AG04449 (cell line): ENCODE measurements at regions not wholly inside any gene's neighbourhood (a gene's known extent, or its start where the extent isn't known, plus 50 kb on each side); places are given as distances from the start of the nearest gene placed in this dataset.

Experiments used
- CTCF ChIA-PET: fragments of 350-600 bp; formaldehyde crosslinking; extraction: SDS; loops from one replicate; lab custom pipeline; 2021; ENCODE audit warnings: antibody characterized with exemption; lab: Yijun Ruan, JAX
- POLR2A ChIA-PET: fragments of 400-600, 350-600 bp; formaldehyde crosslinking; extraction: SDS; loops from one replicate; lab custom pipeline; 2020; ENCODE audit warnings: antibody characterized with exemption, inconsistent platforms; lab: Yijun Ruan, JAX
- DNase-seq: peaks from one replicate; pipeline ENCODE4 v3.0.0-alpha.2; 2010; ENCODE audit warnings: low read depth, low spot score
- H3K4me3 ChIP-seq: 2 replicates; pipeline ENCODE4 v1.5.1; 2011; ENCODE audit warnings: low read depth, mild to moderate bottlenecking, control low read depth, low read length
- CTCF ChIP-seq: IDR thresholded peaks from one replicate; pipeline ENCODE4 v1.5.1; 2011; ENCODE audit warnings: mild to moderate bottlenecking, moderate library complexity, low read length, control low read depth, inconsistent platforms; ENCODE audit not compliant: insufficient read depth; ENCODE audit errors: missing control alignments

- DNase-seq = no peak
- CTCF ChIA-PET = no interaction called here
- TF ChIP-seq CTCF = no peak
- H3K4me3 ChIP-seq = no peak overlapping the region
- POLR2A ChIA-PET = no interaction called here
Measured at GRCh38 chr3:118682921-118683320, 351.7 kb downstream of the IGSF11 start.

GRCh38 chr3:118683636-118684035 lies 351.0 kb downstream of the IGSF11 start:
- no peak for TF ChIP-seq CTCF
- no peak for DNase-seq
- CTCF ChIA-PET = no interaction called here
- H3K4me3 ChIP-seq = no peak overlapping the region
- POLR2A ChIA-PET = no interaction called here

GRCh38 chr3:118688396-118688884 lies 346.2 kb downstream of the IGSF11 start:
- POLR2A ChIA-PET = no interaction called here
- DNase-seq = no peak
- TF ChIP-seq CTCF = no peak
- H3K4me3 ChIP-seq = no peak overlapping the region
- CTCF ChIA-PET = no interaction called here

- no peak for TF ChIP-seq CTCF
- POLR2A ChIA-PET = no interaction called here
- no peak for DNase-seq
- no peak overlapping the region for H3K4me3 ChIP-seq
- CTCF ChIA-PET = no interaction called here
Measured at GRCh38 chr3:118692416-118692815, 342.2 kb downstream of the IGSF11 start.

- no peak for TF ChIP-seq CTCF
- no peak for DNase-seq
- H3K4me3 ChIP-seq = no peak overlapping the region
- POLR2A ChIA-PET = no interaction called here
- CTCF ChIA-PET = no interaction called here
Measured at GRCh38 chr3:118705487-118706219, 329.0 kb downstream of the IGSF11 start.

GRCh38 chr3:118707991-118708390 lies 326.7 kb downstream of the IGSF11 start:
- TF ChIP-seq CTCF = no peak
- CTCF ChIA-PET = no interaction called here
- no peak for DNase-seq

More at GRCh38 chr3:118707991-118708390, 326.7 kb downstream of the IGSF11 start:
- no peak overlapping the region for H3K4me3 ChIP-seq
- POLR2A ChIA-PET = no interaction called here
